ENCODE measurements at regions not wholly inside any gene's neighbourhood (a gene's known extent, or its start where the extent isn't known, plus 50 kb on each side); places are given as distances from the start of the nearest gene placed in this dataset.

DNA sequence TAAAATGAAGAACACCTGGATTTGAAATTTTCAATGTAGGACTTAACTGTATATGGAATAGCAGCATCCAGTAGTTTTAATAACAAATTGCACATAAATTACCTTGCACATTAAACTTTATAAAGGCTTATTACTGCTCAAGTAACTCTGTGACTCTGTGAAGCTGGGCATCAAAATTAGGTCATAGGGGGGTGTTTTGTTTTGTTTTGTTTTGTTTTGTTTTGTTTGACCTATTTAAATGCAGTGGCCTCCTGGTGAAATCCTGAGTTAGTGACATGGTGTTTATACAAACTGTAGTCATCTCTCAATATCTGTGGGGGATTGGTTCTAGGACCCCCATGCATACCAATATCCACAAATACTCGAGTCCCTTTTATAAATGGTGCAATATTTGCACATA is 51.9 kb upstream of the ADAD1 start:
- DNase-seq = no peak
- CTCF ChIA-PET = no interaction called here
- Mint-ChIP-seq H3K36me3 (ENCODE audit: low read depth) (peaks cover 29% of the 10 kb centered on the region), H3K27ac (no peak overlapping the region), H3K4me1 (peaks cover 29% of the 10 kb centered on the region), H3K9me3 (no peaks in the 10 kb centered on the region), H3K27me3 (no peaks in the 10 kb centered on the region), H3K4me3 (no peak overlapping the region)
- POLR2A ChIA-PET = no interaction called here

- Mint-ChIP-seq H3K36me3 (ENCODE audit: low read depth) (peaks cover 22% of the 10 kb centered on the region), H3K4me3 (no peak overlapping the region), H3K27me3 (no peaks in the 10 kb centered on the region), H3K27ac (no peak overlapping the region), H3K9me3 (no peaks in the 10 kb centered on the region), H3K4me1 (peaks cover 12% of the 10 kb centered on the region)
- POLR2A ChIA-PET = no interaction called here
- CTCF ChIA-PET = no interaction called here
- no peak for DNase-seq
Observed at GRCh38 chr4:122328893-122329292, 49.9 kb upstream of the ADAD1 start.

All from activated CD4-positive, alpha-beta T cell treated with anti-CD3 and anti-CD28 coated beads, Interleukin-2, amount 10 ng/mL, durations not matched to agents 7 days and 5 days (primary cell).